ENCODE measurements at regions not wholly inside any gene's neighbourhood (a gene's known extent, or its start where the extent isn't known, plus 50 kb on each side); places are given as distances from the start of the nearest gene placed in this dataset.

DNA sequence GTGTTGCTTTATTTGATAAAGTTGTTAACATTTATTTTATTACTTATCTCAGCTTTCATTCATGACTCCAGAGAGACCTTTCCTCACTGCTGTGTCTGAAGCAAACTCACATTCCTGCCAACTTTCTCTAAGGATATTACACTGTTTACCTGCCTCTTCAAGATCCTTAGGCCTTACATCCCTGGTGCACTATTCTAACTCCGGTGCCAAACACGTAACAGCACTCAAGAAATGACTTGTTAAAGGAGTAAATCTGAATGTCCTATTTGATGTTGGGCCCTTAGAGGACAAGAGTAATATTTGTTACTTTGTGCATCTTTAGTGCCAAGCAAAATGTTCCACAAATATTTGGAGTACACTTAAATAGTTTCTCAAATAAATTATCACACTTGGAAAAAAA lies 324.1 kb upstream of the FLRT2 start:
- no peak for DNase-seq (ENCODE audit: low read depth in 6 of 9, low spot score in 9 of 9)
- 97% methylated on average over 2 of the region's 2 CpGs for WGBS
- Histone ChIP-seq H3K27ac (ENCODE audit: low read depth in 1 of 2, low read length in 1 of 2) (no peak overlapping the region), H3K27me3 (ENCODE audit: control insufficient read depth in 2 of 2, insufficient read depth in 1 of 2, low read length in 1 of 2) (no peaks in the 10 kb centered on the region), H3K4me1 (ENCODE audit: control insufficient read depth in 2 of 2, insufficient read depth in 2 of 2, low read length in 2 of 2) (no peaks in the 10 kb centered on the region), H3K4me3 (ENCODE audit: low read length in 2 of 2) (no peak overlapping the region), H3K9me3 (ENCODE audit: control insufficient read depth in 2 of 2, insufficient read depth in 1 of 2, low read length in 1 of 2) (no peaks in the 10 kb centered on the region), H3K36me3 (ENCODE audit: control insufficient read depth in 2 of 2, insufficient read depth in 2 of 2, low read length in 1 of 2) (no peaks in the 10 kb centered on the region)

- DNase-seq (ENCODE audit: low read depth in 6 of 9, low spot score in 9 of 9), result no peak
- Histone ChIP-seq H3K27me3 (ENCODE audit: control insufficient read depth in 2 of 2, insufficient read depth in 1 of 2, low read length in 1 of 2) (no peaks in the 10 kb centered on the region), H3K9me3 (ENCODE audit: control insufficient read depth in 2 of 2, insufficient read depth in 1 of 2, low read length in 1 of 2) (no peaks in the 10 kb centered on the region), H3K4me1 (ENCODE audit: control insufficient read depth in 2 of 2, insufficient read depth in 2 of 2, low read length in 2 of 2) (no peaks in the 10 kb centered on the region), H3K36me3 (ENCODE audit: control insufficient read depth in 2 of 2, insufficient read depth in 2 of 2, low read length in 1 of 2) (no peaks in the 10 kb centered on the region), H3K4me3 (ENCODE audit: low read length in 2 of 2) (no peak overlapping the region), H3K27ac (ENCODE audit: low read depth in 1 of 2, low read length in 1 of 2) (no peak overlapping the region)
- 47% methylated on average over 4 of the region's 4 CpGs for WGBS
Observed at GRCh38 chr14:85214471-85214870, 315.5 kb upstream of the FLRT2 start.

DNA sequence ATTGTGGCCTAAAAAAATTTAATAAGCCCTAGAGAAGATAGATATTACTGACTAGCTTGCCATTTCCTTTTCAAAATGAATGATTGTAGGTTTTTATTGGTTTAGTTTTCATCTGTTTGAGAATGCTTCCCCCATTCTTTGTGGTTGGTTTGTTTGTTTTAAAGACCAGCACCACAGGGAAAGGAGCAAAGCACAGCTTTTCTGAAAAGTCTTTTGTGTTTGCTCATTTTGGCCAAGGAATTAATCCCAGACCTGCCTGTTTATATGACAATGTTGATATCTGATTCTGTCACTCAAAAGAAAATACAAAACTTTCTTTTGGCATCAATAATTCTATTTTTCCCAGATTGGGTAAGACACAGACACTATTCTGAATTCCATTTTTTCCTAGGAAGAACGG lies 312.5 kb upstream of the FLRT2 start:
- no peaks in the 10 kb centered on the region for H3K4me1 ChIP-seq (ENCODE audit: control insufficient read depth in 2 of 2, insufficient read depth in 2 of 2, low read length in 2 of 2)
- WGBS, result 95% methylated on average over 1 of the region's 1 CpG
- no peaks in the 10 kb centered on the region for H3K9me3 ChIP-seq (ENCODE audit: control insufficient read depth in 2 of 2, insufficient read depth in 1 of 2, low read length in 1 of 2)
- H3K27me3 ChIP-seq (ENCODE audit: control insufficient read depth in 2 of 2, insufficient read depth in 1 of 2, low read length in 1 of 2), result no peaks in the 10 kb centered on the region
- H3K27ac ChIP-seq (ENCODE audit: low read depth in 1 of 2, low read length in 1 of 2), result no peak overlapping the region
- no peak for DNase-seq (ENCODE audit: low read depth in 6 of 9, low spot score in 9 of 9)
- H3K36me3 ChIP-seq (ENCODE audit: control insufficient read depth in 2 of 2, insufficient read depth in 2 of 2, low read length in 1 of 2), result no peaks in the 10 kb centered on the region
- no peak overlapping the region for H3K4me3 ChIP-seq (ENCODE audit: low read length in 2 of 2)

GRCh38 chr14:85218982-85219381 lies 311.0 kb upstream of the FLRT2 start:
- no peaks in the 10 kb centered on the region for H3K27me3 ChIP-seq (ENCODE audit: control insufficient read depth in 2 of 2, insufficient read depth in 1 of 2, low read length in 1 of 2)
- no peaks in the 10 kb centered on the region for H3K36me3 ChIP-seq (ENCODE audit: control insufficient read depth in 2 of 2, insufficient read depth in 2 of 2, low read length in 1 of 2)
- no peak overlapping the region for H3K27ac ChIP-seq (ENCODE audit: low read depth in 1 of 2, low read length in 1 of 2)
- no peak overlapping the region for H3K4me3 ChIP-seq (ENCODE audit: low read length in 2 of 2)
- DNase-seq (ENCODE audit: low read depth in 6 of 9, low spot score in 9 of 9), result no peak
- no peaks in the 10 kb centered on the region for H3K9me3 ChIP-seq (ENCODE audit: control insufficient read depth in 2 of 2, insufficient read depth in 1 of 2, low read length in 1 of 2)
- no peaks in the 10 kb centered on the region for H3K4me1 ChIP-seq (ENCODE audit: control insufficient read depth in 2 of 2, insufficient read depth in 2 of 2, low read length in 2 of 2)

DNA sequence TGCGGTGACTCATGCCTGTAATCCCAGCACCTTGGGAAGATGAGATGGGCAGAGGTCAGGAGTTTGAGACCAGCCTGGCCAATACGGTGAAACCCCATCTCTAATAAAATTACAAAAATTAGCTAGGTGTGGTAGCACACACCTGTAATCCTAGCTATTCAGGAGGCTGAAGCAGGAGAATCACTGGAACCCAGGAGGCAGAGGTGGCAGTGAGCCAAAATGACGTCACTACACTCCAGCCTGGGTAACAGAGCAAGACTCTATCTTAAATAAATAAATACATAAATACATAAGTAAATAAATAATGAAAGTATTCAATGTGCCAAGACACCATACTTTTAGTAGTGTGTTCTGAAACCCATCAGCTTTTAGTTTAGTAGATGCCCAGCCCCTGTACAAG lies 308.1 kb upstream of the FLRT2 start:
- Histone ChIP-seq H3K27me3 (ENCODE audit: control insufficient read depth in 2 of 2, insufficient read depth in 1 of 2, low read length in 1 of 2) (no peaks in the 10 kb centered on the region), H3K4me3 (ENCODE audit: low read length in 2 of 2) (no peak overlapping the region), H3K27ac (ENCODE audit: low read depth in 1 of 2, low read length in 1 of 2) (no peak overlapping the region), H3K36me3 (ENCODE audit: control insufficient read depth in 2 of 2, insufficient read depth in 2 of 2, low read length in 1 of 2) (no peaks in the 10 kb centered on the region), H3K9me3 (ENCODE audit: control insufficient read depth in 2 of 2, insufficient read depth in 1 of 2, low read length in 1 of 2) (no peaks in the 10 kb centered on the region), H3K4me1 (ENCODE audit: control insufficient read depth in 2 of 2, insufficient read depth in 2 of 2, low read length in 2 of 2) (no peaks in the 10 kb centered on the region)
- no peak for DNase-seq (ENCODE audit: low read depth in 6 of 9, low spot score in 9 of 9)
- WGBS, result 96% methylated on average over 3 of the region's 3 CpGs

- no peaks in the 10 kb centered on the region for H3K9me3 ChIP-seq (ENCODE audit: control insufficient read depth in 2 of 2, insufficient read depth in 1 of 2, low read length in 1 of 2)
- DNase-seq (ENCODE audit: low read depth in 6 of 9, low spot score in 9 of 9), result no peak
- no peak overlapping the region for H3K4me3 ChIP-seq (ENCODE audit: low read length in 2 of 2)
- no peaks in the 10 kb centered on the region for H3K4me1 ChIP-seq (ENCODE audit: control insufficient read depth in 2 of 2, insufficient read depth in 2 of 2, low read length in 2 of 2)
- WGBS, result 99% methylated on average over 1 of the region's 1 CpG
- H3K27me3 ChIP-seq (ENCODE audit: control insufficient read depth in 2 of 2, insufficient read depth in 1 of 2, low read length in 1 of 2), result no peaks in the 10 kb centered on the region
- no peak overlapping the region for H3K27ac ChIP-seq (ENCODE audit: low read depth in 1 of 2, low read length in 1 of 2)
- no peaks in the 10 kb centered on the region for H3K36me3 ChIP-seq (ENCODE audit: control insufficient read depth in 2 of 2, insufficient read depth in 2 of 2, low read length in 1 of 2)
Observed at GRCh38 chr14:85222341-85222740, 307.6 kb upstream of the FLRT2 start.

DNA sequence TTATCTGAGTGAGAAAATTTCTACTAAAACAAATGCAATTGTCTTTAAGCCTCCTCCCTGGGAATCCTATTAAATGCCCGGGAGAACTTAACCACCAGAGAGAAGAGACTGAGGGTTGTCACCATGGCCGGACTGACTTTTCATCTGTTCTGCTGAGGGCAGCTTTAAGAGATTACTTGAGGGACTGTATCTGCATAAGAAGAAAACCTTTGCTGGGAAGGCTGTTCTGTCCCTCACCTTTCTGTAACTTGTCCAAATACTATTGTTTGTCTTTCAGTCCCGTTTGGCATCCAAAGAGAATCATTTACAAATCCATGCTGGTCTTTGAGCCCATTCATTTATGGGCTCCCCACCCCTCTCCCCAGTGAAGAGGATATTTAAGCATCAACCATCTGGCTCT lies 306.3 kb upstream of the FLRT2 start:
- Histone ChIP-seq H3K36me3 (ENCODE audit: control insufficient read depth in 2 of 2, insufficient read depth in 2 of 2, low read length in 1 of 2) (no peaks in the 10 kb centered on the region), H3K27ac (ENCODE audit: low read depth in 1 of 2, low read length in 1 of 2) (no peak overlapping the region), H3K9me3 (ENCODE audit: control insufficient read depth in 2 of 2, insufficient read depth in 1 of 2, low read length in 1 of 2) (no peaks in the 10 kb centered on the region), H3K4me3 (ENCODE audit: low read length in 2 of 2) (no peak overlapping the region), H3K4me1 (ENCODE audit: control insufficient read depth in 2 of 2, insufficient read depth in 2 of 2, low read length in 2 of 2) (no peaks in the 10 kb centered on the region), H3K27me3 (ENCODE audit: control insufficient read depth in 2 of 2, insufficient read depth in 1 of 2, low read length in 1 of 2) (no peaks in the 10 kb centered on the region)
- WGBS, result 90% methylated on average over 3 of the region's 3 CpGs
- DNase-seq (ENCODE audit: low read depth in 6 of 9, low spot score in 9 of 9), result no peak

- H3K36me3 ChIP-seq (ENCODE audit: control insufficient read depth in 2 of 2, insufficient read depth in 2 of 2, low read length in 1 of 2), result no peaks in the 10 kb centered on the region
- H3K9me3 ChIP-seq (ENCODE audit: control insufficient read depth in 2 of 2, insufficient read depth in 1 of 2, low read length in 1 of 2), result no peaks in the 10 kb centered on the region
- H3K4me1 ChIP-seq (ENCODE audit: control insufficient read depth in 2 of 2, insufficient read depth in 2 of 2, low read length in 2 of 2), result no peaks in the 10 kb centered on the region
- WGBS, result 95% methylated on average over 3 of the region's 3 CpGs
- H3K4me3 ChIP-seq (ENCODE audit: low read length in 2 of 2), result no peak overlapping the region
- no peak for DNase-seq (ENCODE audit: low read depth in 6 of 9, low spot score in 9 of 9)
- H3K27ac ChIP-seq (ENCODE audit: low read depth in 1 of 2, low read length in 1 of 2), result no peak overlapping the region
- H3K27me3 ChIP-seq (ENCODE audit: control insufficient read depth in 2 of 2, insufficient read depth in 1 of 2, low read length in 1 of 2), result no peaks in the 10 kb centered on the region
Observed at GRCh38 chr14:85224241-85224640, 305.7 kb upstream of the FLRT2 start.

DNA sequence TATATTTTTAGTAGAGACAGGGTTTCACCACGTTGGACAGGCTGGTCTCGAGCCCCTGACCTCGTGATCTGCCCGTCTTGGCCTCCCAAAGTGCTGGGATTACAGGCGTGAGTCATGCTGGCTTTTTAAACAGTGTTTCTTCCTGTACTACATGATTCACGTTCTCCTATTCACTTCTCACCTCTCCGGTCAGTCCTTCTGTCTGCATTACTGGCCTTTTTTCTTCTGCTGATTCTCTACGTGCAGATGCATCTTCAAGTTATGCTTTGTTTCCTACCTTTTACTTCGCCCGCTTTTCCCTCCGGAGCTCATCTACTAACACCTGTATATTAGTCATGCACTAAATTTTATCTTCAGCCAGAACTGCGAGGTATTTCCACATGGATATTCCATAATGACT lies 296.2 kb upstream of the FLRT2 start:
- no peaks in the 10 kb centered on the region for H3K36me3 ChIP-seq (ENCODE audit: control insufficient read depth in 2 of 2, insufficient read depth in 2 of 2, low read length in 1 of 2)
- WGBS, result 96% methylated on average over 12 of the region's 12 CpGs
- no peaks in the 10 kb centered on the region for H3K9me3 ChIP-seq (ENCODE audit: control insufficient read depth in 2 of 2, insufficient read depth in 1 of 2, low read length in 1 of 2)
- H3K27me3 ChIP-seq (ENCODE audit: control insufficient read depth in 2 of 2, insufficient read depth in 1 of 2, low read length in 1 of 2), result no peaks in the 10 kb centered on the region
- no peaks in the 10 kb centered on the region for H3K4me1 ChIP-seq (ENCODE audit: control insufficient read depth in 2 of 2, insufficient read depth in 2 of 2, low read length in 2 of 2)
- no peak overlapping the region for H3K27ac ChIP-seq (ENCODE audit: low read depth in 1 of 2, low read length in 1 of 2)
- no peak overlapping the region for H3K4me3 ChIP-seq (ENCODE audit: low read length in 2 of 2)
- DNase-seq (ENCODE audit: low read depth in 6 of 9, low spot score in 9 of 9), result no peak

All from thymus (tissue), 11 donors.